ENCODE measurements at regions not wholly inside any gene's neighbourhood (a gene's known extent, or its start where the extent isn't known, plus 50 kb on each side); places are given as distances from the start of the nearest gene placed in this dataset.
"Not testable (repeated sequence)": the region's sequence is repeated elsewhere in the genome, so short reads cannot be mapped to it uniquely, and the experiment has no call there.

GRCh38 chr6:48961781-48962415, 501.2 kb downstream of the MMUT start:
- H3K36me3 ChIP-seq (ENCODE audit: insufficient read depth, low read length), result no peaks in the 10 kb centered on the region
- no peaks in the 10 kb centered on the region for H3K27me3 ChIP-seq (ENCODE audit: insufficient read depth, low read length)
- H3K9me3 ChIP-seq (ENCODE audit: insufficient read depth, low read depth, low read length), result no peaks in the 10 kb centered on the region
- WGBS, result 97% methylated on average over 3 of the region's 4 CpGs
- H3K27ac ChIP-seq (ENCODE audit: low read depth, low read length), result no peak overlapping the region
- H3K4me1 ChIP-seq (ENCODE audit: insufficient read depth, low read length), result no peaks in the 10 kb centered on the region
- no peak overlapping the region for H3K4me3 ChIP-seq (ENCODE audit: low read length)
- H3K9ac ChIP-seq (ENCODE audit: low read depth, low read length), result no peak overlapping the region

- Histone ChIP-seq H3K27ac (ENCODE audit: low read depth, low read length) (no peak overlapping the region), H3K36me3 (ENCODE audit: insufficient read depth, low read length) (no peaks in the 10 kb centered on the region), H3K27me3 (ENCODE audit: insufficient read depth, low read length) (no peaks in the 10 kb centered on the region), H3K9ac (ENCODE audit: low read depth, low read length) (no peak overlapping the region), H3K9me3 (ENCODE audit: insufficient read depth, low read depth, low read length) (no peaks in the 10 kb centered on the region), H3K4me1 (ENCODE audit: insufficient read depth, low read length) (no peaks in the 10 kb centered on the region), H3K4me3 (ENCODE audit: low read length) (no peak overlapping the region)
- WGBS, result 95% methylated on average over 3 of the region's 6 CpGs
Measured at GRCh38 chr6:48959251-48960060, 503.6 kb downstream of the MMUT start.

GRCh38 chr6:48957781-48958180, 505.3 kb downstream of the MMUT start:
- H3K4me3 ChIP-seq (ENCODE audit: low read length), result no peak overlapping the region
- 95% methylated on average over 5 of the region's 5 CpGs for WGBS

GRCh38 chr6:48951917-48952316, 511.1 kb downstream of the MMUT start:
- Histone ChIP-seq H3K4me3 (ENCODE audit: low read length) (no peak overlapping the region), H3K36me3 (ENCODE audit: insufficient read depth, low read length) (no peaks in the 10 kb centered on the region), H3K9me3 (ENCODE audit: insufficient read depth, low read depth, low read length) (no peaks in the 10 kb centered on the region), H3K27me3 (ENCODE audit: insufficient read depth, low read length) (no peaks in the 10 kb centered on the region), H3K9ac (ENCODE audit: low read depth, low read length) (no peak overlapping the region), H3K27ac (ENCODE audit: low read depth, low read length) (no peak overlapping the region), H3K4me1 (ENCODE audit: insufficient read depth, low read length) (no peaks in the 10 kb centered on the region)
- WGBS, result 100% methylated on average over 2 of the region's 2 CpGs

More at GRCh38 chr6:48957781-48958180, 505.3 kb downstream of the MMUT start:
- H3K27me3 ChIP-seq (ENCODE audit: insufficient read depth, low read length), result no peaks in the 10 kb centered on the region
- H3K36me3 ChIP-seq (ENCODE audit: insufficient read depth, low read length), result no peaks in the 10 kb centered on the region
- no peak overlapping the region for H3K27ac ChIP-seq (ENCODE audit: low read depth, low read length)
- no peaks in the 10 kb centered on the region for H3K9me3 ChIP-seq (ENCODE audit: insufficient read depth, low read depth, low read length)
- H3K9ac ChIP-seq (ENCODE audit: low read depth, low read length), result no peak overlapping the region
- no peaks in the 10 kb centered on the region for H3K4me1 ChIP-seq (ENCODE audit: insufficient read depth, low read length)

GRCh38 chr6:48944276-48944675, 518.8 kb downstream of the MMUT start:
- not testable (repeated sequence) for H3K9me3 ChIP-seq (ENCODE audit: insufficient read depth, low read depth, low read length); H3K4me1 ChIP-seq (ENCODE audit: insufficient read depth, low read length); H3K36me3 ChIP-seq (ENCODE audit: insufficient read depth, low read length); H3K4me3 ChIP-seq (ENCODE audit: low read length); H3K9ac ChIP-seq (ENCODE audit: low read depth, low read length); H3K27ac ChIP-seq (ENCODE audit: low read depth, low read length); H3K27me3 ChIP-seq (ENCODE audit: insufficient read depth, low read length)
- 100% methylated on average over 2 of the region's 4 CpGs for WGBS

- Histone ChIP-seq H3K9me3 (ENCODE audit: insufficient read depth, low read depth, low read length) (peaks cover 4% of the 10 kb centered on the region; the same call in 1 of the 2 replicates), H3K36me3 (ENCODE audit: insufficient read depth, low read length) (no peaks in the 10 kb centered on the region), H3K9ac (ENCODE audit: low read depth, low read length) (no peak overlapping the region), H3K4me3 (ENCODE audit: low read length) (no peak overlapping the region), H3K27me3 (ENCODE audit: insufficient read depth, low read length) (no peaks in the 10 kb centered on the region), H3K27ac (ENCODE audit: low read depth, low read length) (no peak overlapping the region), H3K4me1 (ENCODE audit: insufficient read depth, low read length) (no peaks in the 10 kb centered on the region)
Measured at GRCh38 chr6:48933136-48933535, 529.9 kb downstream of the MMUT start.

GRCh38 chr6:48928937-48929336, 534.1 kb downstream of the MMUT start:
- 86% methylated on average over 2 of the region's 2 CpGs for WGBS
- H3K27me3 ChIP-seq (ENCODE audit: insufficient read depth, low read length), result no peaks in the 10 kb centered on the region
- 0 out of 2 replicates have a peak, but pooled peaks cover 4% of the 10 kb centered on the region for H3K4me1 ChIP-seq (ENCODE audit: insufficient read depth, low read length)
- H3K9me3 ChIP-seq (ENCODE audit: insufficient read depth, low read depth, low read length), result peaks cover 4% of the 10 kb centered on the region; the same call in 1 of the 2 replicates
- H3K27ac ChIP-seq (ENCODE audit: low read depth, low read length), result no peak overlapping the region
- H3K4me3 ChIP-seq (ENCODE audit: low read length), result no peak overlapping the region
- H3K36me3 ChIP-seq (ENCODE audit: insufficient read depth, low read length), result no peaks in the 10 kb centered on the region
- no peak overlapping the region for H3K9ac ChIP-seq (ENCODE audit: low read depth, low read length)

- no peaks in the 10 kb centered on the region for H3K36me3 ChIP-seq (ENCODE audit: insufficient read depth, low read length)
- H3K9ac ChIP-seq (ENCODE audit: low read depth, low read length), result no peak overlapping the region
- H3K27me3 ChIP-seq (ENCODE audit: insufficient read depth, low read length), result no peaks in the 10 kb centered on the region
- no CpG with 5 or more reads among the region's 2 CpGs for WGBS
- H3K4me3 ChIP-seq (ENCODE audit: low read length), result no peak overlapping the region
- peaks cover 6% of the 10 kb centered on the region for H3K9me3 ChIP-seq (ENCODE audit: insufficient read depth, low read depth, low read length)
- peaks cover 17% of the 10 kb centered on the region for H3K4me1 ChIP-seq (ENCODE audit: insufficient read depth, low read length)
- no peak overlapping the region for H3K27ac ChIP-seq (ENCODE audit: low read depth, low read length)
Measured at GRCh38 chr6:48922837-48923236, 540.2 kb downstream of the MMUT start.

GRCh38 chr6:48919555-48919954, 543.5 kb downstream of the MMUT start:
- H3K4me3 ChIP-seq (ENCODE audit: low read length), result no peak overlapping the region
- peak overlapping the region; percentile 13; the same call in 1 of the 2 replicates for H3K27ac ChIP-seq (ENCODE audit: low read depth, low read length)
- no peaks in the 10 kb centered on the region for H3K36me3 ChIP-seq (ENCODE audit: insufficient read depth, low read length)
- peaks cover 6% of the 10 kb centered on the region for H3K9me3 ChIP-seq (ENCODE audit: insufficient read depth, low read depth, low read length)
- H3K9ac ChIP-seq (ENCODE audit: low read depth, low read length), result no peak overlapping the region; the same call in 1 of the 2 replicates
- peaks cover 28% of the 10 kb centered on the region for H3K4me1 ChIP-seq (ENCODE audit: insufficient read depth, low read length)
- no peaks in the 10 kb centered on the region for H3K27me3 ChIP-seq (ENCODE audit: insufficient read depth, low read length)

GRCh38 chr6:48917233-48917632, 545.8 kb downstream of the MMUT start:
- Histone ChIP-seq H3K4me3 (ENCODE audit: low read length) (no peak overlapping the region), H3K27me3 (ENCODE audit: insufficient read depth, low read length) (no peaks in the 10 kb centered on the region), H3K4me1 (ENCODE audit: insufficient read depth, low read length) (peaks cover 28% of the 10 kb centered on the region), H3K9me3 (ENCODE audit: insufficient read depth, low read depth, low read length) (no peaks in the 10 kb centered on the region), H3K9ac (ENCODE audit: low read depth, low read length) (no peak overlapping the region), H3K36me3 (ENCODE audit: insufficient read depth, low read length) (no peaks in the 10 kb centered on the region), H3K27ac (ENCODE audit: low read depth, low read length) (peak overlapping the region; percentile 62; the same call in 1 of the 2 replicates)
- 13% methylated on average over 1 of the region's 2 CpGs for WGBS

GRCh38 chr6:48916607-48917006, 546.4 kb downstream of the MMUT start:
- no peak overlapping the region for H3K9ac ChIP-seq (ENCODE audit: low read depth, low read length)
- peak overlapping the region; percentile 62; the same call in 1 of the 2 replicates for H3K27ac ChIP-seq (ENCODE audit: low read depth, low read length)
- H3K4me3 ChIP-seq (ENCODE audit: low read length), result no peak overlapping the region
- H3K27me3 ChIP-seq (ENCODE audit: insufficient read depth, low read length), result no peaks in the 10 kb centered on the region
- no peaks in the 10 kb centered on the region for H3K9me3 ChIP-seq (ENCODE audit: insufficient read depth, low read depth, low read length)
- H3K4me1 ChIP-seq (ENCODE audit: insufficient read depth, low read length), result peaks cover 28% of the 10 kb centered on the region
- no peaks in the 10 kb centered on the region for H3K36me3 ChIP-seq (ENCODE audit: insufficient read depth, low read length)

Data from HUES64 (cell line).